CD4-positive, CD25-positive, alpha-beta regulatory T cell (primary cell): ENCODE measurements at regions not wholly inside any gene's neighbourhood (a gene's known extent, or its start where the extent isn't known, plus 50 kb on each side); places are given as distances from the start of the nearest gene placed in this dataset.

Source experiments
- ATAC-seq, 2 donors: fragments of 150-1000 bp; cut with Tn5 transposase; one replicate each; pipeline ENCODE4 v1.10.0; 2021; ENCODE audit warnings: low read depth in 2 of 2, moderate number of reproducible peaks in 2 of 2, moderate library complexity in 1 of 2
- DNase-seq, 3 donors: peaks; one replicate each; pipeline versions ENCODE4 v3.0.0 to v3.0.0-alpha.2; 2012 to 2022; ENCODE audit warnings: mixed read lengths in 1 of 3
- H3K27ac ChIP-seq: one replicate; pipeline ENCODE4 v1.7.0; 2013; ENCODE audit warnings: mild to moderate bottlenecking, low read length; ENCODE audit not compliant: insufficient read depth, poor library complexity, severe bottlenecking
- H3K27me3 ChIP-seq: one replicate; pipeline ENCODE4 v1.7.0; 2013; ENCODE audit warnings: low read length; ENCODE audit not compliant: control insufficient read depth, insufficient read depth
- H3K36me3 ChIP-seq: one replicate; pipeline ENCODE4 v1.7.0; 2013; ENCODE audit warnings: mild to moderate bottlenecking, low read length, moderate library complexity; ENCODE audit not compliant: control insufficient read depth, insufficient read depth
- H3K4me1 ChIP-seq: 2 replicates; pipeline ENCODE4 v1.7.0; 2013; ENCODE audit warnings: mild to moderate bottlenecking, low read length; ENCODE audit not compliant: insufficient read depth, control insufficient read depth, poor library complexity, severe bottlenecking
- H3K4me3 ChIP-seq: one replicate; pipeline ENCODE4 v1.7.0; 2013; ENCODE audit warnings: low read depth, mild to moderate bottlenecking, low read length, moderate library complexity
- H3K9me3 ChIP-seq, 2 experiments: 1 replicate in 1 of 2; 2 replicates in 1 of 2; pipeline ENCODE4 v1.7.0; 2013; ENCODE audit warnings: low read length in 2 of 2, mild to moderate bottlenecking in 1 of 2, moderate library complexity in 1 of 2; ENCODE audit not compliant: control insufficient read depth in 2 of 2
- H3K27ac Mint-ChIP-seq, 3 donors: one replicate each; pipeline ENCODE4 v1.8.0; 2020 to 2022; ENCODE audit warnings: mild to moderate bottlenecking in 3 of 3, mixed read lengths in 3 of 3, moderate library complexity in 2 of 3
- H3K27me3 Mint-ChIP-seq: one replicate; pipeline ENCODE4 v1.8.0; 2022; ENCODE audit warnings: mild to moderate bottlenecking, mixed read lengths
- H3K36me3 Mint-ChIP-seq: one replicate; pipeline ENCODE4 v1.8.0; 2020; ENCODE audit warnings: mixed read lengths
- H3K4me1 Mint-ChIP-seq, 4 donors: one replicate each; pipeline ENCODE4 v1.8.0; 2020 to 2022; ENCODE audit warnings: mixed read lengths in 4 of 4, mild to moderate bottlenecking in 1 of 4
- H3K4me3 Mint-ChIP-seq, 4 donors: one replicate each; pipeline ENCODE4 v1.8.0; 2020 to 2022; ENCODE audit warnings: mild to moderate bottlenecking in 4 of 4, mixed read lengths in 4 of 4, moderate library complexity in 3 of 4
- H3K9me3 Mint-ChIP-seq, 7 donors: one replicate each; pipeline ENCODE4 v1.8.0; 2020 to 2022; ENCODE audit warnings: mixed read lengths in 7 of 7, mild to moderate bottlenecking in 3 of 7, moderate library complexity in 2 of 7

DNA sequence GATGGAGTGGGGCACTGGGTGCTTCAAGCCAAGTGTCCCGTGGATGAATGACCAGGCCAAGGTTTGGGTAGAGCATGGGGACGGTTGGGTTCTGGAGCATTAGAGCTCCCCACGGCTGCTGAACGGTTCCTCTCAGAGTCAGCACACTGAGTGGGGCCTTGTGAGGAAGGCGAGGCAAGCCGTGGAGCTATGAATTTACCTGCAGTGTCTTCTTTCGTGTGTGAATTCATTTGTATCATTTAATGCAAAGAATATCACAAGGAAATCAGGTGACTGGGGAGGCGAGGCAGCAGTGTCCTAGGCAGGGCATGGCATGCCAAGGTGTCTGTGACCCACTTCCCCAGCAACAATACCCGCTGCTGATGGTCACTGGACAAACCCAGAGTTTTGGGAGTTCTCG is 343.5 kb upstream of the B3GAT1 start:
- H3K36me3 ChIP-seq = no peaks in the 10 kb centered on the region
- H3K4me3 Mint-ChIP-seq = no peak overlapping the region
- H3K27ac ChIP-seq = no peak overlapping the region
- no peak overlapping the region for H3K27ac Mint-ChIP-seq
- no peaks in the 10 kb centered on the region for H3K4me1 Mint-ChIP-seq
- no peak for ATAC-seq
- peaks cover 0 to 2% (median 0%) of the 10 kb centered on the region in 7 donors for H3K9me3 Mint-ChIP-seq
- DNase-seq = no peak
- H3K9me3 ChIP-seq = no peaks in the 10 kb centered on the region
- H3K27me3 Mint-ChIP-seq = no peaks in the 10 kb centered on the region
- H3K27me3 ChIP-seq = no peaks in the 10 kb centered on the region
- H3K4me1 ChIP-seq = no peaks in the 10 kb centered on the region
- no peak overlapping the region for H3K4me3 ChIP-seq
- no peaks in the 10 kb centered on the region for H3K36me3 Mint-ChIP-seq

DNA sequence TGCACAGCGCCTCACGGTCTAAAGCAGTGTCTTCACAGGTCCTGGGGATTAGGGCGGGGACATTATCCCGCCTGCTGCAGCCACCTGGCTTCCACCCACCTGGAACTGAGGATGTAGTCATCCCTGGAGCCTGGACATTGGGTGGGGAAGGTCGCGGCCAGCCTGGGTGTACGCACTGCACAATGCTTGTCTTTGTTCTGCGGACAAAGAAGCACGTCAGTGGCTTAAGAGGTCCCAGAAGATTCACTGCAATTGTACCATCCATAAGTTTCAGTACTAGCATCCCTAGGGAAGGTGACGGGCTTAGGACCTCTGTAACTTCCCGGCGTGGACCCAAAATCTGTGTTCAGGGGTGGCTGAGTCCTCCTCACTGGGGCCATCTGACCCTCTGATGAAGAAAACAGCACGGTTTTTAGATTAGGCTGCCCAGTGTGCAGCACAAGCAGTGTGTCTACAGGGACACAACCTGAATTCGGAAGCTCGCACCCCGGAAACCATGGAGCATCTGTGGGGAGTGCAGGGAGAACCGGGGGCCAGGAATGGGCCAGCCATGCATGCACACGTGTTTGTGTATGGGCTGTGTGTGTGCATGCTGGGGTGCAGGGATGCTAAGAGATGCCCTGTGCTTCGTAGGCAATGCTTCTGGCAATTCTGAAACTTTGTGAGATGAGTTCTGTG is 342.6 kb upstream of the B3GAT1 start:
- Mint-ChIP-seq H3K36me3 (no peaks in the 10 kb centered on the region), H3K27ac (no peak overlapping the region), H3K27me3 (no peaks in the 10 kb centered on the region), H3K4me1 (no peaks in the 10 kb centered on the region), H3K9me3 (peaks cover 0 to 2% (median 0%) of the 10 kb centered on the region in 7 donors), H3K4me3 (no peak overlapping the region)
- H3K27ac ChIP-seq = no peak overlapping the region
- no peaks in the 10 kb centered on the region for H3K27me3 ChIP-seq
- H3K36me3 ChIP-seq = no peaks in the 10 kb centered on the region
- ATAC-seq (no peak), DNase-seq (no peak)
- H3K4me1 ChIP-seq = no peaks in the 10 kb centered on the region
- H3K4me3 ChIP-seq = no peak overlapping the region
- H3K9me3 ChIP-seq = no peaks in the 10 kb centered on the region

- H3K4me3 Mint-ChIP-seq = no peak overlapping the region
- no peaks in the 10 kb centered on the region for H3K27me3 Mint-ChIP-seq
- no peak for ATAC-seq
Observed at GRCh38 chr11:134753771-134754520, 341.9 kb upstream of the B3GAT1 start.

GRCh38 chr11:134752964-134753770 is 341.1 kb upstream of the B3GAT1 start:
- DNase-seq = no peak
- Histone ChIP-seq H3K9me3 (no peaks in the 10 kb centered on the region), H3K36me3 (no peaks in the 10 kb centered on the region), H3K27me3 (no peaks in the 10 kb centered on the region), H3K4me3 (no peak overlapping the region), H3K27ac (no peak overlapping the region), H3K4me1 (no peaks in the 10 kb centered on the region)
- ATAC-seq = no peak
- H3K27ac Mint-ChIP-seq = no peak overlapping the region
- H3K4me1 Mint-ChIP-seq = no peaks in the 10 kb centered on the region
- no peaks in the 10 kb centered on the region for H3K27me3 Mint-ChIP-seq
- H3K9me3 Mint-ChIP-seq = peaks cover 0 to 3% (median 0%) of the 10 kb centered on the region in 7 donors
- H3K36me3 Mint-ChIP-seq = no peaks in the 10 kb centered on the region
- H3K4me3 Mint-ChIP-seq = no peak overlapping the region

More at GRCh38 chr11:134753771-134754520, 341.9 kb upstream of the B3GAT1 start:
- Mint-ChIP-seq H3K27ac (no peak overlapping the region), H3K9me3 (peaks cover 0 to under 1% (median 0%) of the 10 kb centered on the region in 7 donors), H3K4me1 (no peaks in the 10 kb centered on the region), H3K36me3 (no peaks in the 10 kb centered on the region)
- no peak for DNase-seq
- no peaks in the 10 kb centered on the region for H3K9me3 ChIP-seq
- no peaks in the 10 kb centered on the region for H3K4me1 ChIP-seq
- no peak overlapping the region for H3K4me3 ChIP-seq
- no peak overlapping the region for H3K27ac ChIP-seq
- H3K36me3 ChIP-seq = no peaks in the 10 kb centered on the region
- H3K27me3 ChIP-seq = no peaks in the 10 kb centered on the region

- no peaks in the 10 kb centered on the region for H3K27me3 ChIP-seq
- no peaks in the 10 kb centered on the region for H3K4me1 ChIP-seq
- Mint-ChIP-seq H3K9me3 (peaks cover 0 to 3% (median 0%) of the 10 kb centered on the region in 7 donors), H3K36me3 (no peaks in the 10 kb centered on the region), H3K4me1 (no peaks in the 10 kb centered on the region), H3K4me3 (no peak overlapping the region), H3K27ac (no peak overlapping the region), H3K27me3 (no peaks in the 10 kb centered on the region)
- H3K36me3 ChIP-seq = no peaks in the 10 kb centered on the region
- no peak for ATAC-seq
- H3K27ac ChIP-seq = no peak overlapping the region
- H3K9me3 ChIP-seq = no peaks in the 10 kb centered on the region
- H3K4me3 ChIP-seq = no peak overlapping the region
- no peak for DNase-seq
Observed at GRCh38 chr11:134752526-134752925, 340.5 kb upstream of the B3GAT1 start.

DNA sequence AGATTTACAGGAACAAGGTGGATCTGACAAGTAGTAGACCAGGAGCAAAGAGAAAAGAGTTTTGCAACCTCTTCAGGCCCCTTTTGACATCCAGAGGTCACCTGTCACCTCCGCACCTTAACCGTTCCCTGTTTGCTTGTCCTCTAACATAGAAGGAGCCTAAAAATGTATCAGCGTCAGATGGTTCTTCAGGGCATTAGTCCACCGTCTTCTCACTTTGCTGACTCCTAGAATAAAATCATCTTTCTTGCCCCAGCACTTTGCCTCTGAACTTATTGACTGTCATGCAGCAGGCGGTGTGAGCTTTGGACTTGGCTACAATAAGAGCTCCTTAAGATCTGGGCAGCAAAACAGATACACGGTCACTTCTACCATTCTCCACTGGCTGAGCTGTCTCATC is 339.7 kb upstream of the B3GAT1 start:
- Mint-ChIP-seq H3K4me1 (no peaks in the 10 kb centered on the region), H3K4me3 (no peak overlapping the region), H3K27ac (no peak overlapping the region), H3K36me3 (no peaks in the 10 kb centered on the region), H3K9me3 (peaks cover 0 to 3% (median 0%) of the 10 kb centered on the region in 7 donors), H3K27me3 (no peaks in the 10 kb centered on the region)
- no peaks in the 10 kb centered on the region for H3K4me1 ChIP-seq
- no peak overlapping the region for H3K27ac ChIP-seq
- H3K9me3 ChIP-seq = no peaks in the 10 kb centered on the region
- no peak for DNase-seq
- H3K27me3 ChIP-seq = no peaks in the 10 kb centered on the region
- H3K36me3 ChIP-seq = no peaks in the 10 kb centered on the region
- no peak overlapping the region for H3K4me3 ChIP-seq
- no peak for ATAC-seq

GRCh38 chr11:134751031-134751585 is 339.1 kb upstream of the B3GAT1 start:
- no peaks in the 10 kb centered on the region for H3K27me3 ChIP-seq
- Mint-ChIP-seq H3K36me3 (no peaks in the 10 kb centered on the region), H3K4me1 (no peaks in the 10 kb centered on the region), H3K27me3 (no peaks in the 10 kb centered on the region), H3K27ac (no peak overlapping the region), H3K4me3 (no peak overlapping the region), H3K9me3 (peaks cover 0 to 3% (median 0%) of the 10 kb centered on the region in 7 donors)
- no peaks in the 10 kb centered on the region for H3K4me1 ChIP-seq
- H3K9me3 ChIP-seq = no peaks in the 10 kb centered on the region
- no peak overlapping the region for H3K27ac ChIP-seq
- ATAC-seq (no peak), DNase-seq (no peak)
- H3K4me3 ChIP-seq = no peak overlapping the region
- H3K36me3 ChIP-seq = no peaks in the 10 kb centered on the region
